ENCODE measurements at regions not wholly inside any gene's neighbourhood (a gene's known extent, or its start where the extent isn't known, plus 50 kb on each side); places are given as distances from the start of the nearest gene placed in this dataset.

DNA sequence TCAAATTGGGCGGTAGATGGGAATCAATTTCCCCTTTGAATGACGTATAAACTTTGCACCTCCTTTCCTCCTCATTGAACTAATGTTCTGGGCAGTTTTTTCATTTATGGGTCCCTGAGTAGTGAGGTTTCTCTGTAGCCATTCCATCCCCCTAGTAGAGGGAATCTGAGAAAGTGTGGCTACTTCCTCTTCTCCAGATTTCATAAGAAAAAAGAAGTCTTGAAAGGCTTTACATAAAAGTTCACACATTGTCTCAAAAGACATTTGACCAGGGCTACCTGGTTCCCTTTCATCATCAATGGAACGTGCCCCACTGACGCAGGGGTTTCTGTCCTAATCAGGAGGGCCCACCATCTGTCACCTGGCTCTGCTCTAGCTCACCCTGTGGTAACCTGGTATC is 57.3 kb downstream of the CTSL start:
- TF ChIP-seq, protein P1, sequence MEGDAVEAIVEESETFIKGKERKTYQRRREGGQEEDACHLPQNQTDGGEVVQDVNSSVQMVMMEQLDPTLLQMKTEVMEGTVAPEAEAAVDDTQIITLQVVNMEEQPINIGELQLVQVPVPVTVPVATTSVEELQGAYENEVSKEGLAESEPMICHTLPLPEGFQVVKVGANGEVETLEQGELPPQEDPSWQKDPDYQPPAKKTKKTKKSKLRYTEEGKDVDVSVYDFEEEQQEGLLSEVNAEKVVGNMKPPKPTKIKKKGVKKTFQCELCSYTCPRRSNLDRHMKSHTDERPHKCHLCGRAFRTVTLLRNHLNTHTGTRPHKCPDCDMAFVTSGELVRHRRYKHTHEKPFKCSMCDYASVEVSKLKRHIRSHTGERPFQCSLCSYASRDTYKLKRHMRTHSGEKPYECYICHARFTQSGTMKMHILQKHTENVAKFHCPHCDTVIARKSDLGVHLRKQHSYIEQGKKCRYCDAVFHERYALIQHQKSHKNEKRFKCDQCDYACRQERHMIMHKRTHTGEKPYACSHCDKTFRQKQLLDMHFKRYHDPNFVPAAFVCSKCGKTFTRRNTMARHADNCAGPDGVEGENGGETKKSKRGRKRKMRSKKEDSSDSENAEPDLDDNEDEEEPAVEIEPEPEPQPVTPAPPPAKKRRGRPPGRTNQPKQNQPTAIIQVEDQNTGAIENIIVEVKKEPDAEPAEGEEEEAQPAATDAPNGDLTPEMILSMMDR (IDR thresholded peaks at IDR 0.05) = no peak
- no peak for TF ChIP-seq POLR2A (IDR thresholded peaks at IDR 0.05)

Data from body of pancreas (tissue), 4 donors.